GM18498 (cell line): ENCODE measurements at regions not wholly inside any gene's neighbourhood (a gene's known extent, or its start where the extent isn't known, plus 50 kb on each side); places are given as distances from the start of the nearest gene placed in this dataset.
A peak's percentile ranks its signal among the peaks of the same experiment; 100 is the strongest.

Source experiments
- ATAC-seq: cut with Tn5 transposase; IDR thresholded peaks from one replicate; pipeline ENCODE4 v1.9.1; 2021; ENCODE audit warnings: mild to moderate bottlenecking, moderate library complexity; ENCODE audit not compliant: unreplicated experiment

- no peak for ATAC-seq
Measured at GRCh38 chr21:43364261-43364510, 62.7 kb downstream of the SIK1 start.

GRCh38 chr21:43363506-43364260 is 63.2 kb downstream of the SIK1 start:
- ATAC-seq, result no peak

GRCh38 chr21:43362915-43363314 is 64.0 kb downstream of the SIK1 start:
- no peak for ATAC-seq

GRCh38 chr21:43362321-43362791 is 64.6 kb downstream of the SIK1 start:
- ATAC-seq, result peak; percentile 68

- ATAC-seq, result peak; percentile 69
Measured at GRCh38 chr21:43361493-43362296, 65.2 kb downstream of the SIK1 start.

- no peak for ATAC-seq
Measured at GRCh38 chr21:43361127-43361492, 65.8 kb downstream of the SIK1 start.

- no peak for ATAC-seq
Measured at GRCh38 chr21:43360441-43361126, 66.3 kb downstream of the SIK1 start.

- ATAC-seq, result no peak
Measured at GRCh38 chr21:43358940-43359822, 67.8 kb downstream of the SIK1 start.

GRCh38 chr21:43357715-43358430 is 69.1 kb downstream of the SIK1 start:
- no peak for ATAC-seq

GRCh38 chr21:43355925-43356289 is 71.0 kb downstream of the SIK1 start:
- no peak for ATAC-seq

- ATAC-seq, result no peak
Measured at GRCh38 chr21:43355266-43355924, 71.5 kb downstream of the SIK1 start.

GRCh38 chr21:43354666-43355065 is 72.3 kb downstream of the SIK1 start:
- ATAC-seq, result no peak

GRCh38 chr21:43354026-43354420 is 72.9 kb downstream of the SIK1 start:
- no peak for ATAC-seq

GRCh38 chr21:43353282-43354025 is 73.5 kb downstream of the SIK1 start:
- ATAC-seq, result no peak

- peak; percentile 71 for ATAC-seq
Measured at GRCh38 chr21:43352568-43353281, 74.2 kb downstream of the SIK1 start.

- no peak for ATAC-seq
Measured at GRCh38 chr21:43352154-43352537, 74.8 kb downstream of the SIK1 start.

- ATAC-seq, result no peak
Measured at GRCh38 chr21:43351501-43352153, 75.3 kb downstream of the SIK1 start.

- ATAC-seq, result no peak
Measured at GRCh38 chr21:43349644-43350043, 77.3 kb downstream of the SIK1 start.
